Spleen (tissue), 7 donors: ENCODE measurements at regions not wholly inside any gene's neighbourhood (a gene's known extent, or its start where the extent isn't known, plus 50 kb on each side); places are given as distances from the start of the nearest gene placed in this dataset.

Experiments
- POLR2A ChIP-seq, 3 donors: fragments of 450-650 bp; IDR thresholded peaks; one replicate each; pipeline ENCODE4 v1.5.1; 2017; ENCODE audit warnings: antibody characterized with exemption in 3 of 3, mild to moderate bottlenecking in 1 of 3
- POLR2AphosphoS5 ChIP-seq, 3 donors: sonication (generic); formaldehyde crosslinking; IDR thresholded peaks; one replicate each; pipeline ENCODE4 v1.5.1; 2017; ENCODE audit warnings: antibody characterized with exemption in 3 of 3
- TF ChIP-seq, protein P1 (sequence below), 11 experiments: fragments of 200-600 bp in 7 of 11; fragments of 450-650 bp in 4 of 11; sonication (generic) in 4 of 11; IDR thresholded peaks in 8 of 11; conservative IDR thresholded peaks in 3 of 11; 1 replicate in 7 of 11; 2 replicates in 4 of 11; pipeline versions ENCODE4 v1.4.0 to v1.8.0; 2016 to 2021; ENCODE audit warnings: antibody characterized with exemption in 11 of 11, inconsistent platforms in 4 of 11, mild to moderate bottlenecking in 1 of 11
- donor health status: DM: no; HTN: no; CAD: no; lungs with moderate emphysema.
- donor health status: DM: no; HTN: no; CAD: no.
- donor health status: DM: no; HTN: no; CAD: no.

- TF ChIP-seq, protein P1, sequence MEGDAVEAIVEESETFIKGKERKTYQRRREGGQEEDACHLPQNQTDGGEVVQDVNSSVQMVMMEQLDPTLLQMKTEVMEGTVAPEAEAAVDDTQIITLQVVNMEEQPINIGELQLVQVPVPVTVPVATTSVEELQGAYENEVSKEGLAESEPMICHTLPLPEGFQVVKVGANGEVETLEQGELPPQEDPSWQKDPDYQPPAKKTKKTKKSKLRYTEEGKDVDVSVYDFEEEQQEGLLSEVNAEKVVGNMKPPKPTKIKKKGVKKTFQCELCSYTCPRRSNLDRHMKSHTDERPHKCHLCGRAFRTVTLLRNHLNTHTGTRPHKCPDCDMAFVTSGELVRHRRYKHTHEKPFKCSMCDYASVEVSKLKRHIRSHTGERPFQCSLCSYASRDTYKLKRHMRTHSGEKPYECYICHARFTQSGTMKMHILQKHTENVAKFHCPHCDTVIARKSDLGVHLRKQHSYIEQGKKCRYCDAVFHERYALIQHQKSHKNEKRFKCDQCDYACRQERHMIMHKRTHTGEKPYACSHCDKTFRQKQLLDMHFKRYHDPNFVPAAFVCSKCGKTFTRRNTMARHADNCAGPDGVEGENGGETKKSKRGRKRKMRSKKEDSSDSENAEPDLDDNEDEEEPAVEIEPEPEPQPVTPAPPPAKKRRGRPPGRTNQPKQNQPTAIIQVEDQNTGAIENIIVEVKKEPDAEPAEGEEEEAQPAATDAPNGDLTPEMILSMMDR (IDR thresholded peaks at IDR 0.05 in 8 of 11, conservative IDR thresholded peaks at IDR 0.05 in 3 of 11) = no peak
- TF ChIP-seq POLR2AphosphoS5 (IDR thresholded peaks at IDR 0.05) = no peak
- TF ChIP-seq POLR2A (IDR thresholded peaks at IDR 0.05) = no peak
Observed at GRCh38 chr5:88657136-88657535, 225.8 kb downstream of the MEF2C start.
